AG08395 (cell line): ENCODE measurements at regions not wholly inside any gene's neighbourhood (a gene's known extent, or its start where the extent isn't known, plus 50 kb on each side); places are given as distances from the start of the nearest gene placed in this dataset.

Source experiments
- DNase-seq: peaks from one replicate; pipeline ENCODE4 v3.0.0; 2012; ENCODE audit warnings: mixed read lengths, low spot score

DNA sequence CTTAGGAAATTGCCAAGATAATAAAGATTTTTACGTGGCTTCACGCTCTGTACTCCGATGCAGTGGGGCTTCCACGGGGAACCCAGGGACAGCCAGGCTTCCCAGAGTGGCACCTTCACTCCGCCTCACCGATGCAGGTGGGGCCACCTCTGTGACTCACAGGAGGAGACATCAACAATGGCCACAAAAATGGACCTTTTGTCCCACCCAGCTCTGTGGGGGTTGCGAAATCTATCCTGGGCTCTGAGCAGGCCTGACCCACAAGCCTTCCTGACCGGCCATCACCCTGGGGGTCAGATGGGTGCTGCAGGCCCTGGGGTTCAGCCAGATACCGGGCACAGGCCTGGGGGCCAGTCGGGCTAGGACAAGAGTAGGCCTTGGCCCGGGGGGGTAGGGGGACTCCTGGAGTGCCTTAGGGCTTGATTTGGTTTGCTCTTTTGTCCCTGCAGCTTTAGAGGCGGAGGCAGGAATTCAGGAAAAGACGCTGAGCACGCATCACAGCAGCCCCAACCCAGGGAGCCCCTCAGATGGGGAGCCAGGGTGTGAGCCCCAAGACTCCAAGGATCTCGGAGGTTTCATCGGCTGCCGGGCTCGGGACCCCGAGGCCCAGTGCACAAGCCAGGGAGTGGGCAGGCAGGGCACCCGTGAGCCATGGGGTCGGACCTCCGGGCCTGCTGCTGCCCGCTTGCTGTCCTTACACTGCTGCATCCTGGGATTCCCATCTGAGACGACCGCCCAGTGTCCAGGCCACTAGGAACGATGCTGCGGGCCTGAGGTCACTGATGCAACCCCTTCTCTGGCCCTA, 136.5 kb upstream of the NKX1-1 start:
- no peak for DNase-seq

- no peak for DNase-seq
Observed at GRCh38 chr4:1542226-1542490, 135.9 kb upstream of the NKX1-1 start.

DNA sequence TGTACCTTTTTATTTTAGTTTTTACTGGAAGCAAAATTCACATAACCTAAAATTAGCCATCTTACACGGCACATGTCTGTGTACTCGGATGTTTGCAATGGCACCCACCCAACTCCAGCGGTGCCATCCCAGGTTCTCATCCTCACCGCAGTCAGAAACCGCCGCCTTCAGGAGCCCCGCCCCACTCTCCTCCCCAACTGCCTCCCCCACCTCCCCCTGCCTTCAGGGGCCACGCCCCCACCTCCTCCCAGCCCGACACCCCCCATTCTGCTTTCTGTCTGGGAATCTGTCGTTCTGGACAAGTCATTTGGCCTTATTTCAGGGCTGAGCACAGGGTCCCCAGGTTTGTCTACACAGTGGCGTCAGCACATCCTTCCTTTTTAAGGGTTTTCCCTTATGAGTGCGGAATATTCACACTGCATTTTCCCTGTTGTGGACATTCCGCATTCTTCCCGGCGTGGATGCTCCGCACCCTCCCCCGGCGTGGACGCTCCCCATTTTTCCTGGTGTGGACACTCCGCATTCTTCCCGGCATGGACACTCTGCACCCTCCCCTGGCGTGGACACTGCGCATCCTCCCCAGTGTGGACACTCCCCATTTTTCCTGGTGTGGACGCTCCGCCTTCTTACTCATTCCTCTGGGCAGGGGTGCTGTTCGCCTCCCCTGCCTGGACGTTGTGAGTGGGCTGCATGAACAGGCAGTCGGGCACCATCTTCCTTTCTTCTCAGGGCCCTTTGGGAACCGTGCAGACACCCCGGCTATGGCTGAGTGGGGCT, 135.4 kb upstream of the NKX1-1 start:
- no peak for DNase-seq

DNA sequence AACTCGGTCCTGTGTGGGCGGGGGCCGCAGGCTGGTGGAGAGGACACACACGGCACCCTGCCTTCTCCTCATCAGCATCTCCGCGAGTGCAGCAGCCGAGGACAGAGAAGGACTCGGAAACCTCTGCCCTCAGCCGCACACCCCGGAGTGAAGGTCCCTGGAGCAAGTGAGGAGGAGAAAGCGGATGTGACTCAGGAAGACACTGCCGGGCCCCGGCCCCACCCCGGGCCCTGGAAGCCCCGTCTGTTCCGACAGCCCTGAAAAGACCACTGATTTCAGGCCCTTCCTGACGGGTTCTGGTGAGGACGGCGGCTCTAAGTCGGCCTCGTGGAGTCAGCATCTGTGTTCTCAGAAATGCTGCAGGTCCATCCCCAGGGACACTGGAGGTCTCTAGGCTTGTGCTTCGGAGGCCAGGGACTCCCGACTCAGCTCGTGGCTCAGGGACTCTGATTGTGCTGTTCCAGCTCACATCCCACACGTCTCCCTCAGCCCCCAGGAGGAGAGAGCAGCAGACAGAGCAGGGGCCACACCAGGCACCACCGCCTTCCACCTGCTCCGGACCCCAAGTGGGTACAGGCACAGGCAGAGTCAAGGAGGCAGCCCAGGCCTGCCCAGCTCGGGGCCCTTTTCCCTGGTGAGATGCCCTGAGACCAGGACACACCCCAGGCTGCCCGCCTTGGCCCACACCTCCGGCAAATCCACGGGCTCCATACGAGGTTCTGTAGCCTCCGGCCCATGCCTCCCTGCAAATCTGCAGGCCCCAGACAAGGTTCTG, 134.5 kb upstream of the NKX1-1 start:
- no peak for DNase-seq

DNA sequence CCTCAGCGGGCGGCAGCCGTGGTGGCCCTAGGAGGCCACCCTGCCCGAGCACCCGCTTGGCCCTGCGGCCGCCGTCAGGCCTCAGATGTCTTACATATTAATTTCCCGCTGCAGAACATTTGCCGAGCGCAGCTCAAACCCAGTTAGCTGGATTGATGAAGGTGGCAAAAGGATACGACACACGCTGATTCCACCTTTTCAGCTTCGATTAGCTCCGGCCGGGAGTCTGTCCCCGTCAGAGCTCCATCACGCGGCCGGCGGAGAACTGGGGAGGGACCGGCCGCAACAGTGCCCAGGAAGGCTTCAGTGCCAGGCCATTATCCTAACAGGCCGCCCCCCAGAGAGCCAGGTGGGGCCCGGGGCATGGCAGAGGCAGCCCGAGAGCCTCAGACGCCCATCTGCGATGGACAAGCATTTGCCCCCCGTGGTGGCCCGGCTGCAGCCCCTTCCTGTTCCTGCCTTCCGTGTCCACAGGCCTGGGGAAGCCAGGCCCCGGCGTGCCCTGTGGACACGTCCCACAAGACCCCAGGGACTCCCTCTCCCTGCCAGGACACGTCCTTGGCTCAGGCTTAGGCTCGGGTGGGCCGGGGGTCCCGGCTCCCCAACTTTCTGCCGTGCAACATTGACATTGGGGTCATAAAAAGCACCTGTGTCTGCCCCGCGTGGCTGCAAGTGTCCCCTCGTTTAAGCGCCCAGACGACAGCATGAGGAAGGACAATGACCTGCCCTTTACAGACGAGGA, 133.8 kb upstream of the NKX1-1 start:
- no peak for DNase-seq

GRCh38 chr4:1538941-1539772, 132.9 kb upstream of the NKX1-1 start:
- DNase-seq = no peak

- DNase-seq = no peak
Observed at GRCh38 chr4:1538096-1538410, 131.8 kb upstream of the NKX1-1 start.

GRCh38 chr4:1537410-1538095, 131.3 kb upstream of the NKX1-1 start:
- no peak for DNase-seq

- DNase-seq = no peak
Observed at GRCh38 chr4:1536579-1537409, 130.6 kb upstream of the NKX1-1 start.

DNA sequence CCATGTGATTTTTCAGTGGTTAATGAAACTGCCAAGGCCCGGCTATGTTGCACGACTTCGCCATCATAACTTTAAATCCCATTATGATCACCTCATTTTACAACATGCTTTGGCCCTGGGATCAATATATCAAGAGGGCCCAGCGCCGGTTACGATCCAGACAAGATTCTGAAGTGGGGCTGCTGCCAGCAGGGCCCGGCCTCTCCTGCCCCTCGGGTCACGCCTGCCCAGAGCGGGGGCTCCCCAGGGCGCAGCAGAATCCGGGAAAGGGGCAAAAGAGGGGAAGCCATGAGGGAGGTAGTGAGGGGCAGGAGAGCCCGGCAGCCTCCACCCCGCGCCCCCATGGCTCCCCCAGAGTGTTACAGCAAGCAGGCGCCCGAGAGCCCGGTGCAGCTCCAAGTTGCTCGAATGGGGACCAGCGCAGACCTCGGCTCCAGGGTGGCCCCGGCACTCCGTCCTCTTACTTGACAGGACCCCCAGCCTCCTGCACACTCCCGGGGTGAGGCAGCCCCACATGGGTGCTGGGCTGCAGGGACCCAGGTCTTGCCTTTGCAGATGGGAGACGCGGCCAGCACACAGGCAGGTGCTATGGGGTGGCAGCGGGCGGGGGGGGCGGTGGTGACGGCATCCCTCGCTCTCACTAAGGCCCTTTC, 129.8 kb upstream of the NKX1-1 start:
- no peak for DNase-seq

GRCh38 chr4:1534876-1535526, 128.8 kb upstream of the NKX1-1 start:
- no peak for DNase-seq

DNA sequence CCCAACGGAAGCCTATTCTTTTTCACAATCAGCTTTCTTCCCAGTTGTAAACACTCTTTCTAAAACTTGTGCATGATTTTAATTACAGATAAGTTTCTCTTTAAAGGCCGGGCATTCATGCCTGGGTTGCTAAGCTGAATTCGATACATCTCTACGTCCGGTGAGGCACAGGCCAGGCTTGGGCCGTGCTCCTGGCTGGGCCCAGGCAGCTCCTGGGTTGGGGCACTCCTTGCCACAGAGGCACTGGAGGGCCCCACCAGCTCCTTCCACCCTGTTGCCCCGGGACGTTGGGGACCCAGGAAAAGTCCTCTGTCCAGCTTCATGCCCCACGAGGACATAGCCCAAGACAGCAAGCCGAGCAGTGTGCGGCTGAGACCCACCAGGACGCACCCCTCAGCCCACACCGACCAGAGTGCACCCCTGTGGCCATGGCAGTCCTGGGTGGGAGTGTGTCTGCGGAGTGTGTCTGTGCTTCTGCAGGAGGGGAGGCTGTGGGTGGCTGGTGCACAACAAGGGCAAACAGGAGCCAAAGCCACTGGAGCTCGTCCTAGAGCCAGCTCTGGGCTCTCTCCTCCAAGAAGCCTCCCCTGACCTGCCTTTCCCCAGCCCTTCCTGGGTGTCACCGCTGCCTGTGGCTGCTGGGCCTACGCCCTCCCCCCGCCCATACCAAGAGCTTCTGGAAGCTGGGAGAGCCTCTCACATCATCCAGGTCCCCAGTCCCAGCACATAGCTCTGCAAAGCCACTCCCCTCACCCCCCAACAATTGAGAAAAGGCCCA, 128.0 kb upstream of the NKX1-1 start:
- DNase-seq = no peak

DNA sequence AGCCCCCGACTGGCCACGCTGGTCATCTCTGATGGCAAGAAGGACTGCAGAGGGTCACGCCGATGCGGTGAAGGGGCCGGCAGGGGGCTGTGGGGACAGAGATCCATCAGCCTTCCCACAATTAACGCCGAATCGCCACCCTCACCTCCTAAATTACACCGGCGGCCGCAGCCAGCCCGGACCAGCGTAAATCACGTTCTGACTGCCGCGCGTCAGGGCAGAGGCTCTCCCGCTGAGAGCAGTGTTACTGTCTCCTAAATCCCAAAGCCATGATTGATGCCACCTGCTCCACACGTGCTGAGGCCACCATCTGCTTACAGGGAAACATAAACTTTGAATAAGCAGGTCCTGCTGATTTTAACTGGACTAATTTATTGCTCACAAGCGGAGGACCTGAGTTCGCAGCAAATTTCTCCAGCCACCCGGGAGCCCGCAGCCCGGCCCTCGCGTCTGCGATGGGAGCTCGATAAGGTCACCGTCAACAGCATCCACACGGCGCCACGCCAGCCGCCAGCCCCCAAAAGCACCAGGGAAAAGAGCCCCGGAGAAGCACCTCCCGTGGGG, 127.3 kb upstream of the NKX1-1 start:
- DNase-seq = no peak

GRCh38 chr4:1532549-1533395, 126.5 kb upstream of the NKX1-1 start:
- no peak for DNase-seq

GRCh38 chr4:1531683-1532548, 125.7 kb upstream of the NKX1-1 start:
- no peak for DNase-seq

DNA sequence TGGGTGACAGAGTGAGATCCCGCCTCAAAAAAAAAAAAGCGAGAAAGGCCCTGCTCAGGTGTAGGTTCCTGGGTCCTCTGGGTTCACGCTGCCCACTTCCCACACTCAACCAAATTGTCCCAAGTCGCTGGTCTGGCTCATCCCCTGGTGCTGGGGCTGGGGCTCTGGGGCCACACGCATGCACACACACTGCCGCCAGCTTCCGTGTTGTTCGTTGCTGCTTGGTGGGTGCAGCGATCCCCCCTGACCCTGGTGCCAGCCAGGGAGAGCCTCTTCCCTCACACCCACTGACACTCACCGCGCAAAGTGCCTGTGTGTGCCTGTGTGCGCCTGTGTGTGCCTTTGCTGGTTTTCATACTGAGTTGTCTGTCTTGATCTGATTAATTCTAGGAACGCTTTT, 124.1 kb upstream of the NKX1-1 start:
- no peak for DNase-seq
